ENCODE measurements at regions not wholly inside any gene's neighbourhood (a gene's known extent, or its start where the extent isn't known, plus 50 kb on each side); places are given as distances from the start of the nearest gene placed in this dataset.

DNA sequence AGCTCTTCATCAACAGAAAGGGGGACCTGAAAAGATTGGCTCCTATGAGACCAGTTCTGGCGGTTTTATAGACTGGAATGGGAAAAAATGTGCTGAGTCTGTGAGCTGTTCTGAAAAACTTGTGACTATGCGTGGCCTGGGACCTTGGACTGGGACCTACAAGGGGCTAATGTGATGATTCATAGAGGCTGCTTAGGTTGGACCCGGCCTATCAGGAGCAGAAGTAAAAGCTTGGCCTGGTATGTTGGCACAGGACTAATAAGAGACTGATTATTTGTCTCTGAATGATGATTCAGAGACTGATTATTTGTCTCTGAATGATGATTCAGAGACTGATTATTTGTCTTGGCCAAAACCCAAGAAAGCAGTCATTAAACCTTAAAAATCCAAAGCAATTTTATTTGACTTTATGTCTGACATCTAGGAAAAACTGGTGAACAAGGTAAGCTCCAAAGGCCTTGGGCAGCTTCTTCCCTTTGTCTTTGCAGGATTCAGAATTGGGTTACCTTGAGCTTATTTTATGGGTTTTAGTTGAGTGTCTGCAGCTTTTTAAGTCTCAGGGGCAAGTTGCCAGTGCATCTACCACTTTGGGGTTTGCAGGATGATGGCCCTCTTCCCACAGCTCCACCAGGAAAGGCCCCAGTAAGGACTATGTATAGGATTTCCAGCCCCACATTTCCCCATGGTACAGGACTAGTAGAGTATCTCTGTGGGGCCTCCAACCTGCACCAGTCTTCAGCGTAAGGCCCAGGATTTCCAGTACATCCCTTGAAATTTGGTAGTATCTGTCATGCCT lies 390.3 kb downstream of the KDM5D start:
- no peak for DNase-seq

DNA sequence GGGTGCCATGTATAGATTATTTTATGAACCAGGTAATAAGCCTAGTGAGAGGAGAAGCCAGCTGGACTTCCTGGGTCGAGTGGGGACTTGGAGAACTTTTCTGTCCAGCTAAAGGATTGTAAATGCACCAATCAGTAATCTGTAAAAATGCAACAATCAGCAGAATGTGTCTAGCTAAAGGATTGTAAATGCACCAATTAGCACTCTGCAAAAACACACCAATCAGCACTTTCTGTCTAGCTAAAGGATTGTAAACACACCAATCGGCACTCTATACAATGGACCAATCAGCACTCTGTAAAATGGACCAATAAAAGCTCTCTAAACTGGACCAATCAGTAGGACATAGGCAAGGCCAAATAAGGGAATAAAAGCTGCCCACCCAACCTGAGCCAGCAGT lies 392.9 kb downstream of the KDM5D start:
- no peak for DNase-seq

DNA sequence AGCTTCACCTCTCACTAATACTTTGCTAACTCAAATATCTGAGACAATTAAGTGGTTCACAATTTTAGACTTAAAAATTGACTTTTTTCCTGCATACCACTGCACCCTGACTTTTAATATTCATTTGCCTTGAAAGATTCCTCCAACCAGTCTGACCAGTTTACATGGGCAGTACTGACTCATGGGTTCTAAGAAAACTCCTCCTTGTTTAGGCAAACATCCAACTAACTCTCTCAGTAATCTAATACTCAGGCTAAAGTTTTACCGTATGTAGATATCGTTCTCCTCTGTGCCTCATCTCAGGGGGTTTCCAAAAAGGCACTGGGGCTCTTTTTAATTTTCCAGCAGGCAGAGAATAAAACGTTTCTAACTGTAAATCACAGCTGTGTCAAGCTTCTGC lies 422.8 kb downstream of the KDM5D start:
- no peak for DNase-seq

DNA sequence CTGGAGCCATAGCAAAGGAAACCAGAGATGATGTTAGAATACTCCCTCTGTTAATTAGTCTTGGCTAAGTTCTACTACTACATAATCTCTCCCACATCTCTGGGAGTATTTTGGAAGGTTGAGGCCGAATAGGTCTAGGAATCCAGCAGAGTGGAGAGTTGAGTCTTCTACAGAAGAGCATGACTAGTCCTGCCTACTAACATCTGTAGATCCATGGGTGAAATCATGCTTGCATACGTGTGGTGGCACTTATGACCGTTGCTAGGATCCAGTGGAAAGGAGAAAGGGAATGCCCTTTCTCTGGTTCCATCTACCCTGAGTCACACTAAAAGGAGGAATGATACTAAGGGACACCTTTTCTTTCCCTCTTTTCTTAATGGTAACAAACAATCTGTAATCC lies 425.4 kb downstream of the KDM5D start:
- DNase-seq: no peak

DNA sequence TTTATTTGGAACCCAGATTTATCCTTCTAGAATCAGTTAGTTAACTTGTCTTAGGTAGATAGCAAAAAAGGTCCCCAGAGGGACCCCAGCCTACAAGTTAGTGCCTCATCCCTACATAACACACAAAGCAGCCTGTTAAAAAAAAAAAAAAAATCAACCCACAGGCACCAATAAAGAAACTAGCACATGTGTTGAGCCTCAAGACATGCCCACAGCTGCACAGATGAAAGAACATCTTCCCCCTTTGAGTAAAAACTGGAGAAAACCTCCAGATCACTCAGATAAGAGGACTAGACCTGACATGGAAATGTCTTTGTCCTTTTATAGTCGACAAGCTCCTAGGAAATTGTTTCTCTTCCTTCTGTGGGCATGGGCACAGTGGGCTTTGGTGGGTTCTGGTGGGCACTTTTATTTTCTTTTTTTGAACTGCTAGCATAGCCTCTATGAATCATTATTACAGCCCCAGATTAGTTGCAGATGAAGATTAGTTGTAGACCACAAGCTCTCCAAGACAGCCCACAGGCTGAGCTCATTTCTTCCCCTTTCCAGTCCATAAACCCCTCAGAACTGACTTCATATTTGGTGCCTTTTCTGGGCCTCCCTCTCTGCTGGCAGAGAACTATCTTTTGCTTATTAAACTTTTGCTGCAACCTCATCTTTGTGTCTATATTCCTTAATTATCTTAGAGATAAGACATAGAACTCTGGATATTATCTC lies 427.1 kb downstream of the KDM5D start:
- no peak for DNase-seq

DNA sequence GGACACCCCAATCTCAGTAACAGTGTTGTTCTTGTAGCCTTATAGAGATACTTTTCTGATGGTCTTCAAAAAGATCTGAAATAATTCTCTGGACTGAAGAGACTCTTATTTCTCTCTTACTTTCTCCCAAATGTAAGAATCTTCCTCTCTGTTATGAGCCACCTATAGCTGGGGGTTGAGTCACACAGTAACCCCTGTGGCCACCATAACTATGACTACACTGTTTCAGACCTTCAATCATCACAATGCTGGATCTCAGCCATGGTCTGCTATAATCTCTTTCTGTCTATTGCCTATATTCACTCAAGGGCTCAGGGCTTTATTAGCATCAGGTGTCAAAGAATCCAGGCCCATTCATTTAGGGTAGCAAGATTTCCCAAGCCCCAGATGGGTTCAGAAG lies 436.9 kb downstream of the KDM5D start:
- DNase-seq: no peak

DNA sequence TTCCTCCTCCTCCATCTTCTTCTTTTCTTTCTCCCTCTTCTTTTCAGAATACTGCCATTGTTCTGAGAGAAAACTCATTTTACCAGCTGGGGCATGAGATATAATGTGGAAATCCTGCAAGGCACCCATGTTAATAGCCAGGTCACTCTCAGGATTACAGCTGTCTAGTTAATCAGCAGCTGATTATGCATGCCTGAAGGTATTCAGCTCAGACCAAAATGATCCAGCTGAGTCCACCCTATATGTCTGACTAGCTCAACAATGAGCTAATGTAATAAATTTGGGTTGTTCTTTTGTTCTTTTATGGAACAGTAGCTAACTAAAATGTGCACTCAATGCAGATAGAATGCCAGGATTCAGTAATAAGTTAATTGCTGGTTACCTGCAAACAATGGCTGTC lies 441.4 kb downstream of the KDM5D start:
- no peak for DNase-seq

DNA sequence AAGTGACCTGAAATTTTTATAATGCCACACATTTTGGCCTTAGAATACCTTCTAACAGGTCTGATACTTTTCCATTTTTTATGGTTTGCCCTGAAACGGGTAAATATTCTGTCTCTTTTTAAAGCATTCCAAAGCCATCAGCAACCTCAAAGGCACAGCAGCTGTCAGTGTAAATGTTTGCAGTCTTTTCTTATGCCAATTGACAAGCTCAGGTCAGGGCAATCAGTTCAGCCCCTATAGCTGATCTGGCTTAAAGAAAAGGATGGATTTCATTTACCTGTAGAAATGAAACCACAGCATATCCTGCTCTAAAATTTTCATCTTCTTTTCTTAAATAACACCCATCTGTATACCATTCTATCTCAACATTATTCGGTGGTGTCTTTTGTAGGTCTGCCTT lies 453.6 kb downstream of the KDM5D start:
- no peak for DNase-seq

DNA sequence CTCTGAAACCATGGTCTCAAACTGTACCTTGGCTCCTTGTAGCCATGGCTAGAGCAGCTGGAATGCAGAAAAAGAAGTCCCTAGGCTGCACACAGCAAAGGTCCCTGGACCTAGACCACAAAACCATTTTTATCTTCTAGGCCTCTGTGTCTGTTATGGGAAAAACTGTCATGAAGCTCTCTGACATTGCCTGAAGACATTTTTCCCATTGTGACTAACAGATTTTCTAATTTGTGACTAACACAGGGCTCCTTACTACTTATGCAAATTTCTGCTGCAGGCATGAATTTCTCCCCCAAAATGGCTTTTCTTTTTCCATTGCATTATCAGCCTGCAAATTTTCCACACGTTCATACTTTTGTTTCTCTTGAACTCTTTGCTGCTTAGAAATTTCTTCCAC lies 470.4 kb downstream of the KDM5D start:
- no peak for DNase-seq

DNA sequence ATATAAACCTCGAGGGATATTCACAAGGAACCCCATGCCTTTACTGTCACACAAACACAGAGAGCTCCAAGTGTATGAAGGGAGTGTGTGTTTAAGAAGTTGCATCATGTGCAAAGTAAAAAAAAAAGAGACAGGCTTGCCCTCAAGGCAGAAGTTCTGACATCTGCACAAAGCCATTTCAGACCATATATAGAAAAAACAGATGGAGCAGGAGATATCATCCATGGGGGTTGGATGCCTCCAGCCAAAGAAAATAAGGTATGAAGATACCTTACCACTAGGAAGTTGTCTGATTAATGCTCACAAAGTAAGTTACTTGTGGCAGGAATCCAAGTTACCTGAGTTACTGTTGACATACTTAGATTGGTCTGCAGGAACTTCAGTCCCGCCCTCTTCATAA lies 476.2 kb downstream of the KDM5D start:
- DNase-seq: no peak

DNA sequence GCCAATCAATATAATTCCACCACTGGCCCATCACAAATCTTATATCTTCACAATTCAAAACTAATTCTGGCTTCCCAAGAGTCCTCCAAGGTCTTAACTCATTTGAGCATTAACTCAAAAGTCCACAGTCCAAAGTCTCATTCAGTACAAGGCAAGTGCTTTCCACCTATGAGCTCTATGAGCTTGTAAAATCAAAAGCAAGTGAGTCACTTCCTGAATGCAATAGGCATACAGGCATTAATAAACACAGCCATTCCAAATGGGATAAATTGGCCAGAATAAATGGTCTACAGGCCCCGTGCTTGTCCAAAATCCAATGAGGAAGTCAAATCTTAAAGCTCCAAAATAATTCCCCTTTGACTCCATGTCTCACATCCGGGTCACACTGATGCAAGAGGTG lies 479.1 kb downstream of the KDM5D start:
- no peak for DNase-seq

DNA sequence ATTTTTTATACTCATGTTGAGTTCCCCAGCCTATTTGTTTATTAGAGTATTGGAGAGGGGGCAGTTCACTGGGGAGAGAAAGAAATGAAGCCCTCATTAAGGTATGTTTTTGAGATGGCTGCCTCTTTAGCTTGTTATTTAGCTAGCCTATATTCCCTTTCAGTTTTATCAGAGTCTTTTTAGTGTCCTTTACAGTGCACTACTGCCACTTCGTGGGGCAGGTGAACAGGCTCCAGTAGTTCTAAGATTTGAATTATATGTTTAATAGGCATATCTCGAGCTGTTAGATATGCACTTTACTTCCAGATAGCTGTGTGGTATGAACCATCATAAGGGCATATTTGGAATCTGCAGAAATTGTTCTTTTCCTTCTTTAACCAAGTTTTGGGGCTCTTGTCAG lies 482.2 kb downstream of the KDM5D start:
- no peak for DNase-seq

DNA sequence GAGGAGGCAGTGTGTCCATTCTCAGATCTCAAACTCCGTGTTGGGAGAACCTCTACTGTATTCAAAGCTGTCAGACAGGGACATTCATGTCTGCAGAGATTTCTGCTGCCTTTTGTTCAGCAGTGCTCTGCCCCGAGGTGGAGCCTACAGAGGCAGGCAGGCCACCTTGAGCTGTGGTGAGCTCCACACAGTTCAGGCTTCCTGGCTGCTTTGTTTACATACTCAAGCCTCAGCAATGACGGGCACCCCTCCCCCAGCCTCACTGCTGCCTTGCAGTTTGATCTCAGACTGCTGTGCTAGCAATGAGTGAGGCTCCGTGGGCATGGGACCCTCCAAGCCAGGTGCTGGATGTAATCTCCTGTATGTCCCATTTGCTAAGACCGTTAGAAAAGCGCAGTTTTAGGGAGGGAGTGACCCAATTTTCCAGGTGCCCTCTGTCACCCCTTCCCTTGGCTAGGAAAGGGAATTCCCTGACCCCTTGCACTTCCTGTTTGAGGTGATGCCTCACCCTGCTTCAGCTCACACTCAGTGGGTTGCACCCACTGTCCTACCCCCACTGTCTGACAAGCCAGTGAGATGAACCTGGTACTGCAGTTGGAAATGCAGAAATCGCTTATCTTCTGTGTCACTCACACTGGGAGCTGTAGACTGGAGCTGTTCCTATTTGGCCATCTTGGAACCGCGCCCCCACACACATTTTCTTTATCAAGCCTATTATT lies 458.9 kb upstream of the HSFY2 start:
- DNase-seq: peak; percentile 36

DNA sequence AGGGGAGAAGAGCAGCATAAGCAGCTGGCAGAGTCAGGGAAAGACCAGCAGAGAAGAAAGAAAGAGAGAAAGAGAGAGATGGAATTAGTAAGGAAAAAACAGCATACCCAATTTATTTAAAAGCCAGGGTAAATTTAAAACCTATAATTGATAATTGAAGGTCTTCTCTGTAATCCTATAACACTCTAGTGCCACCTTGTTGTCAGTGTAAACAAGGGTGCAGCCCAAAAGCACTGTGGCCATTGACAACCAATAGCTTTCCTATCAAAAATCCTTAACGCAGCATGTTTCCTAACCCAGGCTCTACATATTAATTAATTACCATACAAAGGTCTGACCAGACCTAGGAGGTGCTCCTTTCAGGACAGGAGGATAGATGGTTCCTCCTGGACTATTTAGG lies 447.2 kb upstream of the HSFY2 start:
- DNase-seq: no peak

DNA sequence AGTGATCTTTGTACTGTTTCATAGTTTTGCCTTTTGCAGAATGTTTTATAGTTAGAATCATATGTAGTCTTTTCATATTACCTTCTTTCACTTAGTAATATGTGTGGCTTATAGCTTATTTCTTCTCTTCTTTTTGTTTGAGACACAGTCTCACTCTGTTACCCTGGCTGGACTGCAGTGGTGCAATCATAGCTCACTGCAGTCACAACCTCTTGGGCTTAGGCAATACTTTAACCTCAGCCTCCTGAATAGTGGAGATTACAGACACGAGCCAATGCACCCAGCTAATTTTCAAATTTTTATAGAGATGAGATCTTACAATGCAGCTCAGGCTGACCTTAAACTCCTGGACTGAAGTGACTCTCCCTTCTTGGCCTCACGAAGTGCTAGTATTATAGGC lies 435.4 kb upstream of the HSFY2 start:
- no peak for DNase-seq

DNA sequence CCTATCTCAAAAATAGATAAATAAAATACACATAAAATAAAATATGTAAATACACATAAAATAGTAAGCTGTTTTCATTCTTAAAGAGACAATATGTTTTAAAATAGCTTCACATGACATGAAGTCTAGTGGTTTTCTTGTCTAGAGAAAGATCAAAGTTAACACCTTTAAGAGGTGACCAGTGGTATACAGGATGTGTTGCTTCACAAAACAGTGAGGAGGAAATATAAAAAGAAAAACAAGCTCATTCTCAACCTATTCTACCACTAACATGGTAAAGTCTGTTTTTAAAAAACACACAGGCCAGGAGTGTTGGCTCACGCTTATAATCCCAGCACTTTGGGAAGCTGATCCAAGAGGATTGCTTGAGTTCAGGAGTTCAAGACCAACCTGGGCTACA lies 433.5 kb upstream of the HSFY2 start:
- DNase-seq: no peak

DNA sequence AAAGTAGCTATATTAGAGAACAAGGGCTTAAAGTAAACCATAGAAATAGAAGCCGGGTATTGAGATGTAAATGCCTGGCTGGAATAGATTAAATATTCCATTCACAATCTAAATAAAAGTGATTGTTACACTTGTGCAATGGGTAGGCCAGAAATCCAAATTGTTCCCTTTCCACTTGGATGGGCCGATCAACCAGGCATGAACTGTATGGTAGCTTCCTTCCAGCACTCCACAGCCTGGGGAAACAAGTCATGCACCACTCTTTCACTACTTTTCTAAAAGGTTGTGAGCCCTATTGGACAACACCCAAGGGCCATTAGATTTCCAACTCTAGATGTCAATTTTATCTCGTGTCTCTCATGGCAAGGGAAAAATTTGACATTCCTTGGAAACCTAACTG lies 407.3 kb upstream of the HSFY2 start:
- no peak for DNase-seq

DNA sequence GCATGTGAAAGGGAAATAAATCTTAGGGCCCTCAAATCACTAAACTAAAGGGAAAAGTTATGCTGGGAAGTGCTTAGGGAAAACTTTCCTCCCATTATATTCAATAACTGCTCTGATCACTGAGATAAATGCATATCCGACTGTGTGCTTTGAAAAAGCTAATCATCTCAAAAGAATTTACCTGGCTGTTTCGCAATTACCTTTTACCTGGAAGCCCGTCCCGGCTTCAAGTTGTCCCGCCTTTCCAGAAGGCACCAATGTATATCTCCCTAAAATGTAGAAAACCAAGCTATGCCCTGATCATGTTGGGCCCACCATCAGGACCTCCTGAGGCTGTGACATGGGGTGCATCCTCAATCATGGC lies 394.6 kb upstream of the HSFY2 start:
- DNase-seq: no peak

DNA sequence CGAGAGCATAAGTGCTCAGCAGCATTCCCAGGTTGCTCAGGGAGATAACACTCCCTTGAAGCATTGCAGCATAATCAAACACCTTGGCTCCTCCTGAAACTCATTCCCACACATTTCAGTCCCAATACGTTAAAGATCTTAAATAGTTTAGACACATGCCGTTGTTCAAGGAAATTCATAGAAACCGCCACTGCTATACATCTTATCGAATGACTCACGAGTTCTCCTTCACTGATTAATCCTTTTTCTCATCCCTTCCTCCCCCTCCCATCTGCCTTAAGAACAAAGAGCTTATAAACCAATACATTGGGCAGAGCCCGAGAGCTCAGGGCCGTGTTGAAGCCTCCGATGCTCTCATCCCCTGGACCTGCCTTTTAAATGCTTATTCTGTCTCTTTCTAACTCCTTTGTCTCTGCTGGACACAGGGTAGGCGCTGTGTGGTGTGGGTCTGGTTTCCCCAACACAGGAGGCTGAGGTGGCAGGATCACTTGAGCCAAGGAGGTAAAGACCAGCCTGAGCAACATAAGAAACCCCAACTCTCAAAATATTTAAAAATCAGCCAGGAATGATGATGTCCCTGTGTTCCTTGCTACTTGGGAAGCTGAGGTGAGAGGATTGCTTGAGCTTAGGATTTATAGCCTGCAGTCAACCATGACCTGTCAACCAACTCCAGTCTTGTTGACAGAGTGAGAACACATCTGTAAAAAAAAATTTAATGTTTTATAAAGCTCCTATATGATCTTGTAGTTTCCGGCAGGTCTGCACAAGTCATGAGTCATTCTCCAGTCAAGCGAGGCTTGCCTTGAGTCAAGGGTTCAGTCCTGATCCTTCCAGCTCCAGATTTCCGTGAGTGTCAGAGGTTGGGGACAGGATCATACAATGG lies 394.0 kb upstream of the HSFY2 start:
- DNase-seq: no peak

DNA sequence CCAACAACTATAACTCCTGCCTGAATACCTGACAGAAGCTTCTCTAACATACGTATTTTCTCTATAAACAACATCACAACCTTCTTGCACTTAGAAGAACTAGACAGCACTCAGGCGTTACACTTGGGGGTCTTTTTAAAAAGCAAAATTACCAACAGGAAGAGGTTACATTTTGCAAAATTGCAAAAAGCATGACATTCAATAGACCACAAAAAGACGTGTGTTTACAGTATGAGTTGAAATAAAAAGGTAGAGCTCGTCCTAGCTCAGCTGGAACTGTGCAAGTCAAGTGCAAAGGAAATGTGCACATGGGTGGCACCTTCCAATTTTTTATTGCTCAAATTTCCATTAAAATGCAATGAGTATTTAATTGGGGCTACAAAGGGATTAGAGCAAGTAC lies 375.2 kb upstream of the HSFY2 start:
- DNase-seq: no peak

DNA sequence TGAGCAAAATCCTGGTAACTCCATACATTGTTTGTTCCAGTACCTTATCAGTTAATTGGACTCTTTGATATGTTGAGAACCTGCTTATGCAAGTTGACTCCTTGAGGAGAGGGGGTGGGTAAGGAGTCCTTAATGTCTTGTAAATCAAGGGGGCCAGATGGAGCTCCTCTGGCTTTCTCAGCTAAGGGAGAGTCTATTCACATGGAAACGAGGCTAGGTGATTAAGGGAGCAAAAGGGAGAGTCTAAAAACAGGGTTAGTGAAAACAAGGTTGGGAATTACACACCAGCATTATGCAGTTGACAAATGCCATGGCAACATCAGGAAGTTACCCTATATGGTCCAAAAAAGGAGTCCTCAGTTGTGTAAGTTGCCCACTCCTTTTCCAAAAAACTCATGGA lies 372.8 kb upstream of the HSFY2 start:
- no peak for DNase-seq

DNA sequence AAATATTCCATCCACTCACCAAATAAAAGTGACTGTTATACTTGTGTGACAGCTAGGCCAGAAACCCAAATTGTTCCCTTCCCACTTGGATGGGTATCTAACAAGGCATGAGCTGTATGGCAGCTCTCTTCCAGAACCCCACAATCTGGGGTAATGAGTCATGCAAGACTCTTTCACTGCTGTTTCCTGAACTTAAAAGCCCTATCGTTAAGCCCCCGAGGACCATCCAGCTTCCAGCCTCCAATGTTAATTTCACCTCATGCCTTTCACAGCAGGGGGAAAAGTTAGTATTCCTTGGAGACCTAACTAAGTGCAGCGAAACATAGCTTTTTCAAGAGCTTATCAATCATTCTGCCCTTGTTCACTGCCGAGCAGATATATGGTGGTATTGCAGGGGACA lies 368.6 kb upstream of the HSFY2 start:
- no peak for DNase-seq

DNA sequence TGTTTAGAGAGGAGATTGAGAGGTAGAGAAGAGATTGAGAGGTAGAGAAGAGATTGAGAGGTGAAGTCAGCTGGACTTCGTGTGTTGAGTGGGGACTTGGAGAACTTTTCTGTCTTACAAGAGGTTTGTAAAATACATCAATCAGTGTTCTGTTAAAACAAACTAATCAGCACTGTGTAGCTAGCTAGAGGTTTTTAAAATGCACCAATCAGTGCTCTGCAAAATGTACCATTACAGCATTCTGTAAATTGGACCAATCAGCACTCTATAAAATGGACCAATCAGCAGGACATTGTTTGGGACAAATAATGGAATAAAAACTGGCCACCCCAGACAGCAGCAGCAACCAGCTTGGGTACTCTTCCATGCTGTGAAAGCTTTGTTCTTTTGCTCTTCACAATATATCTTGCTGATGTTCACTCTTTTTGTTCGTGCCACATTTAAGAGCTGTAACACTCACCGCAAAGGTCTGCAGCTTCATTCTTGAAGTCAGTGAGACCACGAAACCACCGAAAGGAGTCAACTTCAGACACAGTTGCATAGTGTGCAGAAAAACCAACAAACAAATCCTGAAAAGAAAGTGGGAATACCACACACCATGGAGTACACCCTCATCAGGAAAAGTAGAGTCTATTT lies 366.9 kb upstream of the HSFY2 start:
- no peak for DNase-seq
